ENCODE measurements at regions not wholly inside any gene's neighbourhood (a gene's known extent, or its start where the extent isn't known, plus 50 kb on each side); places are given as distances from the start of the nearest gene placed in this dataset.

DNA sequence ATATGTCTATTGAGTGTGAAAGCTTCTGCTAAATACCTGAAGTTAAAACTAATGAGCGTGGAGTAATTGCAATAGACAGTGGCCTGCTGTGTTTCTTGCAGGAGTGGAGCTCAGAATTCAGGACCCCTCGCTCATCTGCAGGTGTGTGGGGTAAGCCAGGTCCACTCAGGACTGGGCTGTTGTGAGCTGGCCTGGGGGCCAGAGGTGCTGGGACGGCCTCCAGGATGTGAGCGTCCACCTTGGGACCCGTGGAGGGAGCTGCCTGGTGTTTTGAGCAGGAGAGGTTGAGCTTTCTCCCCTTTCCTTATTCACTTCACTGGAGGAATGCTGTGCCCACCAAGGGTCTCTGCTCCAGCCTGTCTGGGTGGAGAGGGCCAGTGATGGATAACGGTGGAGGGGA lies 681.2 kb downstream of the BRD1 start:
- TF ChIP-seq, protein P1, sequence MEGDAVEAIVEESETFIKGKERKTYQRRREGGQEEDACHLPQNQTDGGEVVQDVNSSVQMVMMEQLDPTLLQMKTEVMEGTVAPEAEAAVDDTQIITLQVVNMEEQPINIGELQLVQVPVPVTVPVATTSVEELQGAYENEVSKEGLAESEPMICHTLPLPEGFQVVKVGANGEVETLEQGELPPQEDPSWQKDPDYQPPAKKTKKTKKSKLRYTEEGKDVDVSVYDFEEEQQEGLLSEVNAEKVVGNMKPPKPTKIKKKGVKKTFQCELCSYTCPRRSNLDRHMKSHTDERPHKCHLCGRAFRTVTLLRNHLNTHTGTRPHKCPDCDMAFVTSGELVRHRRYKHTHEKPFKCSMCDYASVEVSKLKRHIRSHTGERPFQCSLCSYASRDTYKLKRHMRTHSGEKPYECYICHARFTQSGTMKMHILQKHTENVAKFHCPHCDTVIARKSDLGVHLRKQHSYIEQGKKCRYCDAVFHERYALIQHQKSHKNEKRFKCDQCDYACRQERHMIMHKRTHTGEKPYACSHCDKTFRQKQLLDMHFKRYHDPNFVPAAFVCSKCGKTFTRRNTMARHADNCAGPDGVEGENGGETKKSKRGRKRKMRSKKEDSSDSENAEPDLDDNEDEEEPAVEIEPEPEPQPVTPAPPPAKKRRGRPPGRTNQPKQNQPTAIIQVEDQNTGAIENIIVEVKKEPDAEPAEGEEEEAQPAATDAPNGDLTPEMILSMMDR (IDR thresholded peaks at IDR 0.05; ENCODE audit: extremely low read depth, missing control alignments): no peak
- DNase-seq (ENCODE audit: low spot score): no peak

DNA sequence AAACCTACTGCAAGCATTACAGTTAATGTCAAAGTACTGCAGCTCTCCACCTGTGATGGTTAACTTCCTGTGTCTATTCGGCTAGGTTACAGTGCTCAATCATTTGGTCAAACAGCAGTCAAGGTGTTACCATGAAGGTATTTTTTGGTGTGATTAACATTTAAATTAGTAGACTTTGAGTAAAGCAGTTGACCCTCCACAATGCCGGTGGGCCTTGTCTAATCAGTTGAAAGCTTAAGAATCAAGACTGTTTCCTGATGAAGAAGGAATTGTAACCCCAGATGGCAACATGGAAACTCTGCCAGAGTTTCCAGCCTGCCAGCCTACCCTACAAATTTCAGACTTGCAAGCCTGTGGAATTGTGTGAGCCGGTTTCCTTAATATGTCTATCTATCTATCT lies 683.9 kb downstream of the BRD1 start:
- TF ChIP-seq, protein P1 (IDR thresholded peaks at IDR 0.05; ENCODE audit: extremely low read depth, missing control alignments): no peak
- DNase-seq (ENCODE audit: low spot score): no peak

DNA sequence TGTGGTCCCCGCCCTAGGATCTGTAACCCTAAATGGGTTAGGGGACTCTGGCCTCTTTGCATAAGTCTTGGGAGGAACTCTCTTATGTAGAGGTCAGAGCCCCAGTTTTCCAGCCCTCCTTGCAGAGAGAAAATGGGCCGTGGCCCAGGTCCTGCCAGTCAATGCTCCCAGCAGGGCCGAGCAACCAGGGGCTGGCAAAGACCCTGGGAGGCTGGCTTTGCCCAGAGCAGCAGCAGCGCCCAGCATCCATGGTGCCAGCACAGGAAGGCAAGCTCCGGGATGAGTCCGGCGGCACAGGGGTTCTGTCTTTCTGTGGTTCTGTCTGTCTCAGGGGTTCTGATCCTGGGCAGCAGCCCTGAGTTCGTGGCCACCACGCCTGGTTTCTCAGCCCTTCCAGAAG lies 684.8 kb downstream of the BRD1 start:
- DNase-seq (ENCODE audit: low spot score): no peak
- TF ChIP-seq, protein P1 (IDR thresholded peaks at IDR 0.05; ENCODE audit: extremely low read depth, missing control alignments): no peak

- TF ChIP-seq, protein P1 (IDR thresholded peaks at IDR 0.05; ENCODE audit: extremely low read depth, missing control alignments): no peak
These were observed 685.4 kb downstream of the BRD1 start for GRCh38 chr22:49142296-49142695.

DNA sequence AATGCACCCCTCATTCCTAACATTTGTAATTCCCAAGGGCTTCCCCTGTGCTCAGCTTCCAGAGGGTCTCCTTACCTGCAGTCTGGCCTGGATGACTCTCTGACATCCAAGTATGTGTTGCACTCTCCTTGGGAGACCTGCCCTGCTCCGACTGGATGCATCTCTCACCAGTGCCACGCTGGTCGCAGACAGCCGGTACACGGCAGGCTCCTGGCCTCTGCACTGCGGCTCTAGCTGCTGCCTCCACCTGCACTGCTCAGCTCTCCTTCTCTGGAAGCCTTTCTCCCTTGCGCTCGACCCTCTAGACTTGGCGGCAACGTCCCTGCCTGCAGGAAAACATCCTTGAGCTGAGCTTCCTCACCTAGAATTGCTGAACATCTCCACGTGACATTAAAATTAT lies 685.9 kb downstream of the BRD1 start:
- TF ChIP-seq, protein P1 (IDR thresholded peaks at IDR 0.05; ENCODE audit: extremely low read depth, missing control alignments): no peak
- no peak for DNase-seq (ENCODE audit: low spot score)

More at GRCh38 chr22:49142296-49142695, 685.4 kb downstream of the BRD1 start:
- DNase-seq (ENCODE audit: low spot score): no peak

- TF ChIP-seq, protein P1 (IDR thresholded peaks at IDR 0.05; ENCODE audit: extremely low read depth, missing control alignments): no peak
- DNase-seq (ENCODE audit: low spot score): no peak
These were observed 686.6 kb downstream of the BRD1 start for GRCh38 chr22:49140911-49141665.

DNA sequence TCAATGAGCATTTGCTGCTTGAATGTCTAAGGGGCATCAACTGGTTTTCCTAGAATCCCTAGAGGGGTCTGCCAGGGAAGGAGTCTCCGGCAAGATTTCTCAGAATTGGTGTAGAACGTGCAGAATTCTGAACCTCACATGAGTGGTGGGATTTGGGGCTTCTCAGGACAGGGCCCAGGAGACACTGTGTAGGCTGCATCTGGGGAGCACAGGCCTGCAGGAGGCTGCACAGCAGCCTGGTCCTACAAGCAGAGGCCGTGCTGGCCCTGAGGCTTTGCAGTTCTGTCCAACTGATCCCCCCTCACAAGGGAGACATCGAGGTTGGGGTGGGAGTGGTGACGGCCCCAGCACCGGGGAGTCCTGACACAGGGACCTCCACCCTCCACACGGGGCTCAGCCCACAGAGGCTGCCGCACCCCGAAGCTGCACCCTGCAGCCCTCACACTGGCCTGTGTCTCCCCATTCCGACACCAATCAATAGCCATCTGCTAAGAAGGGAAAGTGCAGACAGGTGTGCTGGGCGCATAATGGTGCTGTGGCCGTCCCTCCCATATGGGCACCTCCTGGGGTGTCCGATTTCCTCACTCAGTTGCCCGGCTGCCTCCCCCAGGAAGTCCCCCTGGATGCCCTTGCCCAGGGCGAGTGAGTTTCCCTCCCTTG lies 688.1 kb downstream of the BRD1 start:
- DNase-seq (ENCODE audit: low spot score): no peak
- TF ChIP-seq, protein P1 (IDR thresholded peaks at IDR 0.05; ENCODE audit: extremely low read depth, missing control alignments): no peak

Data from GM20000 (cell line).